Endodermal cell (in vitro differentiated cells): ENCODE measurements at regions not wholly inside any gene's neighbourhood (a gene's known extent, or its start where the extent isn't known, plus 50 kb on each side); places are given as distances from the start of the nearest gene placed in this dataset.

Experiments
- DNase-seq: peaks from one replicate; pipeline ENCODE4 v3.0.0-alpha.2; 2017
- H3K27ac ChIP-seq: 2 replicates; pipeline ENCODE4 v1.5.1; 2013; ENCODE audit warnings: mild to moderate bottlenecking, low read depth, low read length, moderate library complexity
- H3K27me3 ChIP-seq: 2 replicates; pipeline ENCODE4 v1.6.1; 2013; ENCODE audit warnings: mild to moderate bottlenecking, low read length, moderate library complexity; ENCODE audit not compliant: insufficient read depth, control insufficient read depth, poor library complexity, severe bottlenecking
- H3K36me3 ChIP-seq: 2 replicates; pipeline ENCODE4 v1.7.0; 2013; ENCODE audit warnings: mild to moderate bottlenecking, low read length, moderate library complexity; ENCODE audit not compliant: control insufficient read depth, insufficient read depth
- H3K4me1 ChIP-seq: one replicate; pipeline ENCODE4 v1.7.0; 2013; ENCODE audit warnings: low read length; ENCODE audit not compliant: control insufficient read depth, insufficient read depth
- H3K4me3 ChIP-seq: 2 replicates; pipeline ENCODE4 v1.5.1; 2013; ENCODE audit warnings: mild to moderate bottlenecking, low read length, moderate library complexity
- H3K9ac ChIP-seq: 2 replicates; pipeline ENCODE4 v1.6.1; 2013; ENCODE audit warnings: mild to moderate bottlenecking, low read length, moderate library complexity; ENCODE audit not compliant: poor library complexity, severe bottlenecking; ENCODE audit errors: extremely low read depth
- H3K9me3 ChIP-seq: 2 replicates; pipeline ENCODE4 v1.6.1; 2013; ENCODE audit warnings: mild to moderate bottlenecking, low read length, moderate library complexity; ENCODE audit not compliant: control insufficient read depth
- H3K27ac Mint-ChIP-seq: 2 replicates; pipeline ENCODE4 v1.8.0; 2020; ENCODE audit warnings: mixed read lengths
- H3K27me3 Mint-ChIP-seq: 2 replicates; pipeline ENCODE4 v1.8.0; 2021; ENCODE audit warnings: mild to moderate bottlenecking, mixed read lengths; ENCODE audit not compliant: insufficient read depth
- H3K36me3 Mint-ChIP-seq: 2 replicates; pipeline ENCODE4 v1.8.0; 2020; ENCODE audit warnings: low read depth, mixed read lengths
- H3K4me1 Mint-ChIP-seq: 2 replicates; pipeline ENCODE4 v1.8.0; 2020; ENCODE audit warnings: mixed read lengths
- H3K4me3 Mint-ChIP-seq: 2 replicates; pipeline ENCODE4 v1.8.0; 2020; ENCODE audit warnings: mild to moderate bottlenecking, moderate library complexity, mixed read lengths
- H3K9me3 Mint-ChIP-seq: 2 replicates; pipeline ENCODE4 v1.8.0; 2020; ENCODE audit warnings: mild to moderate bottlenecking, mixed read lengths
- WGBS, 2 experiments: methylation state at CpG; one replicate each; pipeline versions ENCODE4 v1.1.5 to v1.1.7; 2013; ENCODE audit warnings: missing lambda C conversion rate in 2 of 2, mixed read lengths in 1 of 2; ENCODE audit not compliant: insufficient coverage in 1 of 2, insufficient read length in 1 of 2; 5-methylcytosine and 5-hydroxymethylcytosine counted together
- TF ChIP-seq, protein P1 (sequence below): fragments of 200-600 bp; sonication (generic); conservative IDR thresholded peaks from 2 replicates; pipeline ENCODE4 v1.5.0; 2021; ENCODE audit warnings: antibody characterized with exemption, mild to moderate bottlenecking

DNA sequence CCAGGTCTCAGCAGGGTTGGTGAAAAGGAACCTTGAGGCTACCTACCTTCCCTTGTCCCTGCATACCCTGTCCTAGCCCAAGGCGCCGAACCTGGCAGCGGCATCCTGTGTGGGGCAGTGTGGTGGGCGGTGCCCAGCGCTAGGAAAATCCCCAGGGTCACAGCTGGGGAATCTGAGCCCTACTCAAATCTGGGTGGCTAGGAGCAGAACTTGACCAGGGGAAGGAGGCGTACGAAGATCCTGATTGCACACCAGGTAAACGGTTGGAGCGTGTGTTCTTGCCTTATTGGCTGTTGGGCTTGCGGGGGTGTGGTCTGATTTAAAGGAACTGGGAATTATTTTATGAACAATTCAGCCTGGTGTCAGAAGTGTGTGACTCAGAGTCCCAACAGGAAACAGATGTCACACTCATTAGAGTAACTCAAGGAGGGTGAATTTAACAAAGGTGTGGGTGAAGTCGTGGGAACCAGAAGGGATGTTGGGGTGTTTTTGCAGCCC lies 118.6 kb downstream of the LRIG2 start:
- H3K4me1 ChIP-seq: peaks cover 1% of the 10 kb centered on the region
- no peaks in the 10 kb centered on the region for H3K9me3 ChIP-seq
- no peak overlapping the region for H3K4me3 Mint-ChIP-seq
- H3K9ac ChIP-seq: no peak overlapping the region
- 96 to 100% methylated on average over 5 to 11 of the region's 11 CpGs for WGBS, 2 experiments
- TF ChIP-seq, protein P1, sequence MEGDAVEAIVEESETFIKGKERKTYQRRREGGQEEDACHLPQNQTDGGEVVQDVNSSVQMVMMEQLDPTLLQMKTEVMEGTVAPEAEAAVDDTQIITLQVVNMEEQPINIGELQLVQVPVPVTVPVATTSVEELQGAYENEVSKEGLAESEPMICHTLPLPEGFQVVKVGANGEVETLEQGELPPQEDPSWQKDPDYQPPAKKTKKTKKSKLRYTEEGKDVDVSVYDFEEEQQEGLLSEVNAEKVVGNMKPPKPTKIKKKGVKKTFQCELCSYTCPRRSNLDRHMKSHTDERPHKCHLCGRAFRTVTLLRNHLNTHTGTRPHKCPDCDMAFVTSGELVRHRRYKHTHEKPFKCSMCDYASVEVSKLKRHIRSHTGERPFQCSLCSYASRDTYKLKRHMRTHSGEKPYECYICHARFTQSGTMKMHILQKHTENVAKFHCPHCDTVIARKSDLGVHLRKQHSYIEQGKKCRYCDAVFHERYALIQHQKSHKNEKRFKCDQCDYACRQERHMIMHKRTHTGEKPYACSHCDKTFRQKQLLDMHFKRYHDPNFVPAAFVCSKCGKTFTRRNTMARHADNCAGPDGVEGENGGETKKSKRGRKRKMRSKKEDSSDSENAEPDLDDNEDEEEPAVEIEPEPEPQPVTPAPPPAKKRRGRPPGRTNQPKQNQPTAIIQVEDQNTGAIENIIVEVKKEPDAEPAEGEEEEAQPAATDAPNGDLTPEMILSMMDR: no peak
- no peak overlapping the region for H3K4me3 ChIP-seq
- H3K27ac ChIP-seq: no peak overlapping the region
- no peak overlapping the region for H3K27ac Mint-ChIP-seq
- no peaks in the 10 kb centered on the region for H3K27me3 ChIP-seq
- no peaks in the 10 kb centered on the region for H3K27me3 Mint-ChIP-seq
- H3K4me1 Mint-ChIP-seq: peaks cover 8% of the 10 kb centered on the region
- no peaks in the 10 kb centered on the region for H3K36me3 Mint-ChIP-seq
- H3K36me3 ChIP-seq: no peaks in the 10 kb centered on the region
- no peak for DNase-seq
- peaks cover 7% of the 10 kb centered on the region for H3K9me3 Mint-ChIP-seq

DNA sequence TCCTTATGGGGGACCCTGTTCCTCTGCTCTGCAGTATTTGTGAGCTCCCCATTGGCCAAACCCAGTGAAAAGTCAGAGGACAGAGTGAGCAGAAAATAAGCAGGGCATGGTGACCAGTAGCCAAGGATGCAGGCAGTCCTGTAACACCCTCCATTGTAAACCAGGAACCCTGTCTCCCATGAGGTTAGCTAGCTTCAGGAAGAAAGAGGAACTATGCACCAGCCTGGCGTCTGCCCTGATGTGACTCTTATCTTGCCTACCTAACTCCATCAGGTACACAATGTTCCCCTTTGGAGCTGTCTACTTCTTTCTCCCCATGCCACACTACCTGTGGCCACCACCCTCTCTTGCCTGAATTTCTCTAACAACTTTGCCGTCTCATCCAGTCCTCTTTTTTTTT lies 119.2 kb downstream of the LRIG2 start:
- WGBS, 2 experiments: 88 to 95% methylated on average over 1 to 2 of the region's 2 CpGs
- no peak overlapping the region for H3K27ac ChIP-seq
- no peaks in the 10 kb centered on the region for H3K27me3 ChIP-seq
- TF ChIP-seq, protein P1: no peak
- peaks cover 5% of the 10 kb centered on the region for H3K4me1 ChIP-seq
- H3K4me3 ChIP-seq: no peak overlapping the region
- Mint-ChIP-seq H3K4me3 (no peak overlapping the region), H3K9me3 (peaks cover 7% of the 10 kb centered on the region), H3K36me3 (no peaks in the 10 kb centered on the region), H3K27me3 (no peaks in the 10 kb centered on the region), H3K4me1 (peaks cover 14% of the 10 kb centered on the region), H3K27ac (no peak overlapping the region)
- DNase-seq: no peak
- no peaks in the 10 kb centered on the region for H3K36me3 ChIP-seq
- H3K9ac ChIP-seq: no peak overlapping the region
- H3K9me3 ChIP-seq: no peaks in the 10 kb centered on the region

DNA sequence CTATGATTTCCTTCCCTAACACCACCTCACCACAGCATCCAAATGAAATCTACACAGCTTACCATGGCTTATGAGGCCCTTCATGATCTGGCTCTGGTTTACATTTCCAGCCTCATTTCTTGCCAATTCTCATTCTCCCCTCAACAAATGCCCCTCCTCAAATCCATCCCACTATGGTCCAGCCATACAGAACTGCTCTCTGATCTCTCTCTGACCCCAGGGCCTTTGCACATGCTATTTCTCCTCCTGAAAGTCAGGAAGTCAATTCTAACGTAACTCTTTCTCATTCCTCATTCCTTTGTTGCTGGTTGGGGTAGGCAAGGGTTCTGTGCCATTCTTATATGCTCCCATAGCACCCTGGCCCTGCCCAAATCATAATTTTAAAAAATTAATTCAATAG lies 120.0 kb downstream of the LRIG2 start:
- TF ChIP-seq, protein P1: no peak
- no peak overlapping the region for H3K4me3 Mint-ChIP-seq
- no peak for DNase-seq
- H3K27me3 Mint-ChIP-seq: no peaks in the 10 kb centered on the region
- H3K4me1 Mint-ChIP-seq: peaks cover 17% of the 10 kb centered on the region
- Histone ChIP-seq H3K9me3 (no peaks in the 10 kb centered on the region), H3K4me1 (peaks cover 5% of the 10 kb centered on the region), H3K4me3 (no peak overlapping the region), H3K36me3 (no peaks in the 10 kb centered on the region), H3K9ac (no peak overlapping the region), H3K27me3 (no peaks in the 10 kb centered on the region), H3K27ac (no peak overlapping the region)
- WGBS, 2 experiments: 86 to 94% methylated on average over 1 of the region's 1 CpG
- no peak overlapping the region for H3K27ac Mint-ChIP-seq
- H3K9me3 Mint-ChIP-seq: peaks cover 7% of the 10 kb centered on the region
- no peaks in the 10 kb centered on the region for H3K36me3 Mint-ChIP-seq
